RWPE1 (cell line): ENCODE measurements at regions not wholly inside any gene's neighbourhood (a gene's known extent, or its start where the extent isn't known, plus 50 kb on each side); places are given as distances from the start of the nearest gene placed in this dataset.

Source experiments
- CTCF ChIA-PET: fragments of 350-600 bp; sonication (Branson Sonifier 250); formaldehyde crosslinking; extraction: SDS; loops from one replicate; lab custom pipeline; 2021; lab: Yijun Ruan, JAX
- POLR2A ChIA-PET: fragments of 400-600 bp; formaldehyde crosslinking; extraction: SDS; loops from one replicate; lab custom pipeline; 2020; ENCODE audit warnings: antibody characterized with exemption; ENCODE audit not compliant: low non-redundant PET; lab: Yijun Ruan, JAX
- DNase-seq: peaks from one replicate; pipeline ENCODE4 v3.0.0; 2012; ENCODE audit warnings: low spot score
- H3K27ac ChIP-seq: fragments of 450-650 bp; 2 replicates; pipeline ENCODE4 v1.5.1; 2017
- CTCF ChIP-seq: fragments of 450-650 bp; conservative IDR thresholded peaks from 2 replicates; pipeline ENCODE4 v1.5.1; 2017; ENCODE audit warnings: low read depth, mild to moderate bottlenecking

DNA sequence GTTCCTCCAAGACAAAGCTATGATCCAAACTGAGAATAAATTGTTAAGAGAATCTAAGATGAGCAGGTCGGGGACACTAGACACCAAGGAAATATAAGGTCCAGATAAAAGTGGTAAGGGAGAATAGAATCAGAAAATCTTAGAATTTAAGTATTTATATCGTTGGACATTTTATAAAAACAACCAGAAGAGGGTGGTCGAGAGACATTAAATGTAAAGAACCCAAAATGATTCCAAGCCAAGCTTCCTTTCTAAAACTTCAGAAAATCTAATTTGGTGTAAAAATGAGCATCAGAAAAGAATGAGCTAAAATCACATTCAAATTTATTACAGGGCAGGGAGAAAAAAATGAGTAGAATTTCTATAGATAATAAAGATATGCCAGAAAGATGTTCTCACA lies 97.8 kb upstream of the OGFRL1 start:
- peak; percentile 57 for TF ChIP-seq CTCF
- ChIA-PET CTCF (interaction anchor here (0.6 to 1.1 kb wide), 8 partner anchors 79 to 334 kb away, joined by 3 to 6 read pairs (median 4); partner anchors contain the start of gene OGFRL1), POLR2A (no interaction called here)
- peak; percentile 30 for DNase-seq
- no peak overlapping the region for H3K27ac ChIP-seq

- peak; percentile 29 for DNase-seq
- CTCF ChIA-PET = interaction anchor here (0.7 kb wide), 1 partner anchor 167 kb away, joined by 5 read pairs; no protein-coding TSS in a partner anchor
- POLR2A ChIA-PET = no interaction called here
- no peak overlapping the region for H3K27ac ChIP-seq
- TF ChIP-seq CTCF = no peak
Observed at GRCh38 chr6:71194724-71195123, 93.9 kb upstream of the OGFRL1 start.

- POLR2A ChIA-PET = no interaction called here
- CTCF ChIA-PET = no interaction called here
- no peak overlapping the region for H3K27ac ChIP-seq
- no peak for TF ChIP-seq CTCF
- no peak for DNase-seq
Observed at GRCh38 chr6:71197267-71197666, 91.3 kb upstream of the OGFRL1 start.

DNA sequence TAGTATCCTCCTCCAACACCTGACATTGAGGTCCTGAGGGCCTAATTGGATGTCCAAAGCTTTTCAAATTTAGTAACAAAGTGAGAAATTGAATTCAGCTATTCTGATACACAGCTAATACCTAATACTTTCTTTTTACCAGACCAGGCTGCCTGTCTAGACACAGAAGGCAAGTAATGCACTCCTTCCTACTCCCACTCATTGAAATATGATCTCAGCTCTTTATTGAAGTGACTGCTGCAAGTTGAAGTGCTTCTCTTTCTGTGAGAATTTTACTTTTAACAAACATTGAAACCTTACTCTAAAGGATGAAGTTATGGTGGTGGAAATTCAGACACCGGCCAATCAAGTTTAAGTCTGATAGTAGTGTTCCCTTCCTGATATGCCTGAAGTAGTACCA lies 90.8 kb upstream of the OGFRL1 start:
- no peak for TF ChIP-seq CTCF
- no peak overlapping the region for H3K27ac ChIP-seq
- CTCF ChIA-PET = no interaction called here
- POLR2A ChIA-PET = no interaction called here
- DNase-seq = no peak

DNA sequence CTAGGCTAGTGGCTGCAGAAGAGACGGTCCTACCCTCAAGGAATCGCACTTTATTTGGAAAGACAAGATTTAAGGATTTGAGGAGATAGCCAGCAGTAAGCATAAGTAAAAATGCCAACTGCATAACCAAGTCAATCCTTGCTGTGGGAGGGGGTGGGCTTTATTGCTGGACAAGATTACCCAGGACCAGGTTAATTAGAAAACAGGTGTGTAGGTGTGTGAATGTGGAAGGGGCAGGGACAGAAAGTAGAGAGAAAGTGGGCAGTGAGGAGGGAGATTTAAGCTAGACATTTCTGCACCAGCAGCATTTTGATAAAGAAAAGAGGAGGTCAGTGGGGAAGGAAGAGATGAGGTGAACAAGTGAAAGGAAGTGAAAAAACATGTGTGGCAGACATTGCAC lies 89.7 kb upstream of the OGFRL1 start:
- H3K27ac ChIP-seq = no peak overlapping the region
- ChIA-PET POLR2A (no interaction called here), CTCF (no interaction called here)
- no peak for DNase-seq
- no peak for TF ChIP-seq CTCF

DNA sequence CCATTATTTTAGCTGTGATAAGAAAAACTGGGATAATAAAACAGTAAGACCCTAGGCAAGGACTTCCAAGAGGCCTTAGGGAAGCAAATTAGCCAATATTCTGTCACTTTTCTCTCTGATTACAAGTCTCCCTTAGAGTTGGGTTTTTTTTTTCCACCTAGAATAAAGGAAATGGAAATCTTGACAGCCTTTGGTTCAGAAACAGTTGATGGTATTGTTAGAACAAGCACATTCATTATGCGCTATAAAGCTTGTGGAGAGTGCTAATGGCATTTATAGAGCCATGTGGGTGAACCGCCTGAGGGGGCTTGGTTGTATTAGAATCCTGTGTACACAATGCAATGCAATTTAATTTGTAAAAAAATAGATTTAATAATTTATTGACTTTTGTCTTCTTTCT lies 88.9 kb upstream of the OGFRL1 start:
- TF ChIP-seq CTCF = no peak
- ChIA-PET POLR2A (no interaction called here), CTCF (no interaction called here)
- no peak for DNase-seq
- H3K27ac ChIP-seq = no peak overlapping the region

DNA sequence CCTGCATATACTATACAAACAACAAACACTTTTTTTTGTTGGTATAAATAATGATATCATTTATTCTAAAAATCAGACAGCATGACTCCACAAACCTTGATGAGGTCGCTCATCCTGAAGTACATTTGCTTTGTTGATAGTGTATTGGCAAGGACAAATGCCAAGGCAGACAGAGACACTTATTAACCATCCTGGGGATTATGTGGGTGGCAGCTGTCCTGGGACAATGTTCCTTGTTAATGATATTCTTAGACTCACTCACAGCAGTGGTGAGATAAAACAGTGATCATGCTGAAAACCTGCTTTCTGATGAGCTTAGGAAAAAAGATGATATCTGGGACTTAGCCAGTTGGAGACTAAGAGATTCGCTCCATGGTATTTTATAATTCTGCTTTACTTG lies 85.4 kb upstream of the OGFRL1 start:
- TF ChIP-seq CTCF = no peak
- ChIA-PET CTCF (no interaction called here), POLR2A (no interaction called here)
- H3K27ac ChIP-seq = no peak overlapping the region
- DNase-seq = no peak
